ENCODE measurements at regions not wholly inside any gene's neighbourhood (a gene's known extent, or its start where the extent isn't known, plus 50 kb on each side); places are given as distances from the start of the nearest gene placed in this dataset.

GRCh38 chr14:101400830-101401229 is 160.5 kb upstream of the DIO3 start:
- TF ChIP-seq CTCF (IDR thresholded peaks at IDR 0.05) = no peak
- no peak for TF ChIP-seq POLR2A (IDR thresholded peaks at IDR 0.05)

All from suprapubic skin (tissue), 3 donors.